Natural killer cell (primary cell): ENCODE measurements at regions not wholly inside any gene's neighbourhood (a gene's known extent, or its start where the extent isn't known, plus 50 kb on each side); places are given as distances from the start of the nearest gene placed in this dataset.
"Not testable (repeated sequence)": the region's sequence is repeated elsewhere in the genome, so short reads cannot be mapped to it uniquely, and the experiment has no call there.

Experiments used
- ATAC-seq, 3 donors: fragments of 150-1000 bp in 2 of 3; fragments of 200-7000 bp in 1 of 3; cut with Tn5 transposase; 1 replicate in 1 of 3; 2 replicates in 2 of 3; pipeline ENCODE4 v1.10.0; 2021; ENCODE audit warnings: mild to moderate bottlenecking in 2 of 3, moderate library complexity in 2 of 3
- DNase-seq, 2 donors: peaks; one replicate each; pipeline versions ENCODE4 v3.0.0 to v3.0.0-alpha.2; 2013 to 2021; ENCODE audit warnings: mixed read lengths in 1 of 2
- H3K27ac ChIP-seq: one replicate; pipeline ENCODE4 v1.5.1; 2013; ENCODE audit warnings: mild to moderate bottlenecking, low read length
- H3K27me3 ChIP-seq: one replicate; pipeline ENCODE4 v1.6.1; 2013; ENCODE audit warnings: low read length; ENCODE audit not compliant: control insufficient read depth, insufficient read depth
- H3K36me3 ChIP-seq: one replicate; pipeline ENCODE4 v1.6.1; 2013; ENCODE audit warnings: low read length; ENCODE audit not compliant: control insufficient read depth, insufficient read depth
- H3K4me1 ChIP-seq: one replicate; pipeline ENCODE4 v1.6.1; 2013; ENCODE audit warnings: low read length; ENCODE audit not compliant: control insufficient read depth, insufficient read depth
- H3K4me3 ChIP-seq: one replicate; pipeline ENCODE4 v1.5.1; 2013; ENCODE audit warnings: low read length
- H3K9me3 ChIP-seq: one replicate; pipeline ENCODE4 v1.6.1; 2013; ENCODE audit warnings: low read length; ENCODE audit not compliant: control insufficient read depth, insufficient read depth
- H3K27ac Mint-ChIP-seq, 2 donors: one replicate each; pipeline ENCODE4 v1.8.0; 2022; ENCODE audit warnings: mild to moderate bottlenecking in 2 of 2, mixed read lengths in 2 of 2, moderate library complexity in 1 of 2
- H3K27me3 Mint-ChIP-seq, 2 donors: one replicate each; pipeline ENCODE4 v1.8.0; 2022; ENCODE audit warnings: low read depth in 2 of 2, mixed read lengths in 2 of 2
- H3K36me3 Mint-ChIP-seq: one replicate; pipeline ENCODE4 v1.8.0; 2022; ENCODE audit warnings: mixed read lengths
- H3K4me1 Mint-ChIP-seq, 2 donors: one replicate each; pipeline ENCODE4 v1.8.0; 2022; ENCODE audit warnings: mixed read lengths in 2 of 2
- H3K4me3 Mint-ChIP-seq: one replicate; pipeline ENCODE4 v1.8.0; 2022; ENCODE audit warnings: mild to moderate bottlenecking, moderate library complexity, mixed read lengths
- H3K9me3 Mint-ChIP-seq, 2 donors: one replicate each; pipeline ENCODE4 v1.8.0; 2022; ENCODE audit warnings: mixed read lengths in 2 of 2
- WGBS: methylation state at CpG from one replicate; pipeline ENCODE4 v1.1.7; 2013; ENCODE audit warnings: missing lambda C conversion rate; ENCODE audit not compliant: insufficient coverage; 5-methylcytosine and 5-hydroxymethylcytosine counted together
- intact Hi-C: fragments of 100-400 bp; cut with micrococcal nuclease; formaldehyde crosslinking; loops from one replicate; pipeline ENCODE4 v1.14.2; 2022
- TF ChIP-seq, protein P1 (sequence below): fragments of 200-600 bp; IDR thresholded peaks from one replicate; pipeline ENCODE4 v1.8.0; 2022; ENCODE audit warnings: antibody characterized with exemption

- H3K36me3 ChIP-seq, result no peaks in the 10 kb centered on the region
- no peak for DNase-seq
Measured at GRCh38 chr3:26281284-26281985, 341.1 kb upstream of the LRRC3B start.

DNA sequence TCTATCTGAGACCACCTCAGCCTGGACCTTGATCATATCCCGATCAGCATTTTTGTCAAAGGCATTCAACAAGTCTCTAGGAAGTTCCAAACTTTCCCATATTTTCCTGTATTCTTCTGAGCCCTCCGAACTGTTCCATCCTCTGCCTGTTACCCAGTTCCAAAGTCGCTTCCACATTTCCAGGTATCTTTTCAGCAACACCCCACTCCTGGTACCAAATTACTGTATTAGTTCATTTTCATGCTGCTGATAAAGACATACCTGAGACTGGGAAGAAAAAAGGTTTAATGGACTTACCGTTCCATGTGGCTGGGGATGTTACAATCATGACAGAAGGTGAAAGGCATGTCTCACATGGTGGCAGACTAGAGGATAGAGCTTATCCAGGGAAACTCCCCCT, 338.1 kb upstream of the LRRC3B start:
- ATAC-seq, H3K4me3 Mint-ChIP-seq, H3K36me3 ChIP-seq, H3K27me3 Mint-ChIP-seq, H3K4me1 Mint-ChIP-seq, H3K27ac Mint-ChIP-seq, H3K4me1 ChIP-seq, H3K27ac ChIP-seq, H3K4me3 ChIP-seq, intact Hi-C loops, H3K9me3 ChIP-seq, H3K27me3 ChIP-seq, DNase-seq: not testable (repeated sequence)
- 94% methylated on average over 4 of the region's 4 CpGs for WGBS
- peaks cover 14% of the 10 kb centered on the region for H3K36me3 Mint-ChIP-seq
- peaks cover 21 to 49% of the 10 kb centered on the region in 2 donors for H3K9me3 Mint-ChIP-seq

More at GRCh38 chr3:26281284-26281985, 341.1 kb upstream of the LRRC3B start:
- TF ChIP-seq, protein P1, sequence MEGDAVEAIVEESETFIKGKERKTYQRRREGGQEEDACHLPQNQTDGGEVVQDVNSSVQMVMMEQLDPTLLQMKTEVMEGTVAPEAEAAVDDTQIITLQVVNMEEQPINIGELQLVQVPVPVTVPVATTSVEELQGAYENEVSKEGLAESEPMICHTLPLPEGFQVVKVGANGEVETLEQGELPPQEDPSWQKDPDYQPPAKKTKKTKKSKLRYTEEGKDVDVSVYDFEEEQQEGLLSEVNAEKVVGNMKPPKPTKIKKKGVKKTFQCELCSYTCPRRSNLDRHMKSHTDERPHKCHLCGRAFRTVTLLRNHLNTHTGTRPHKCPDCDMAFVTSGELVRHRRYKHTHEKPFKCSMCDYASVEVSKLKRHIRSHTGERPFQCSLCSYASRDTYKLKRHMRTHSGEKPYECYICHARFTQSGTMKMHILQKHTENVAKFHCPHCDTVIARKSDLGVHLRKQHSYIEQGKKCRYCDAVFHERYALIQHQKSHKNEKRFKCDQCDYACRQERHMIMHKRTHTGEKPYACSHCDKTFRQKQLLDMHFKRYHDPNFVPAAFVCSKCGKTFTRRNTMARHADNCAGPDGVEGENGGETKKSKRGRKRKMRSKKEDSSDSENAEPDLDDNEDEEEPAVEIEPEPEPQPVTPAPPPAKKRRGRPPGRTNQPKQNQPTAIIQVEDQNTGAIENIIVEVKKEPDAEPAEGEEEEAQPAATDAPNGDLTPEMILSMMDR, result no peak
- H3K4me1 Mint-ChIP-seq, result no peaks in the 10 kb centered on the region
- intact Hi-C loops, result no loop called here
- H3K27me3 Mint-ChIP-seq, result no peaks in the 10 kb centered on the region
- Histone ChIP-seq H3K27me3 (no peaks in the 10 kb centered on the region), H3K4me3 (no peak overlapping the region), H3K27ac (no peak overlapping the region), H3K4me1 (no peaks in the 10 kb centered on the region), H3K9me3 (peaks cover 8% of the 10 kb centered on the region)
- 65% methylated on average over 3 of the region's 3 CpGs for WGBS
- peaks cover 17 to 37% of the 10 kb centered on the region in 2 donors for H3K9me3 Mint-ChIP-seq
- H3K36me3 Mint-ChIP-seq, result peaks cover 14% of the 10 kb centered on the region
- H3K4me3 Mint-ChIP-seq, result no peak overlapping the region
- H3K27ac Mint-ChIP-seq, result no peak overlapping the region
- no peak for ATAC-seq

DNA sequence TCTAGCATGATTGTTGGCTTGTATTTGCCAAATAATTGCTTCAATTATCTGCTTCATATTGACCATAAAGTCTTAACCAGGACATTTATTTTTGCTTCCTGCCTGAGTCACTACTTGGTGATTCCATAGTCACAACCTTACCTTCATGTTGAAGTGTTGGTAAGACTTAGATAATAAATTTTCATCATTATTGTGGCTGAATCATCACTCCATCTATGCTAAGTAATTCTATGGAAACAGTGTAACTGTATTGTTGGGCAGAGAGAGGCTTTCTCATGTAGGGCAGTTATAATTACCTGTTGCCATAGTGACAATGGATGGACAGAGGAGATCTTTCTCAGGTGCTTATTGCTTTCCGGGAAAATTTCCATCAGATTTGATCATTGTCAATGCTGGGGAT, 330.7 kb upstream of the LRRC3B start:
- Mint-ChIP-seq H3K4me1 (no peaks in the 10 kb centered on the region), H3K9me3 (peaks cover 12 to 15% of the 10 kb centered on the region in 2 donors), H3K27ac (no peak overlapping the region), H3K27me3 (no peaks in the 10 kb centered on the region), H3K4me3 (no peak overlapping the region), H3K36me3 (no peaks in the 10 kb centered on the region)
- TF ChIP-seq, protein P1, result no peak
- Histone ChIP-seq H3K4me3 (no peak overlapping the region), H3K27ac (no peak overlapping the region), H3K9me3 (no peaks in the 10 kb centered on the region), H3K4me1 (no peaks in the 10 kb centered on the region), H3K27me3 (no peaks in the 10 kb centered on the region), H3K36me3 (no peaks in the 10 kb centered on the region)
- DNase-seq (no peak), ATAC-seq (no peak)
- 83% methylated on average over 1 of the region's 1 CpG for WGBS
- intact Hi-C loops, result no loop called here

- H3K27ac ChIP-seq, result no peak overlapping the region
- no peak for DNase-seq
- no peaks in the 10 kb centered on the region for H3K36me3 ChIP-seq
- Mint-ChIP-seq H3K36me3 (no peaks in the 10 kb centered on the region), H3K4me1 (no peaks in the 10 kb centered on the region), H3K27ac (no peak overlapping the region), H3K4me3 (no peak overlapping the region), H3K27me3 (no peaks in the 10 kb centered on the region), H3K9me3 (peaks cover 14 to 15% of the 10 kb centered on the region in 2 donors)
- H3K27me3 ChIP-seq, result no peaks in the 10 kb centered on the region
- H3K4me3 ChIP-seq, result no peak overlapping the region
- intact Hi-C loops, result no loop called here
- H3K9me3 ChIP-seq, result no peaks in the 10 kb centered on the region
- no peaks in the 10 kb centered on the region for H3K4me1 ChIP-seq
- no CpG with 5 or more reads among the region's 1 CpG for WGBS
- TF ChIP-seq, protein P1, result no peak
- ATAC-seq, result no peak
Measured at GRCh38 chr3:26292780-26293179, 329.8 kb upstream of the LRRC3B start.
